AG09309 (cell line): ENCODE measurements at regions not wholly inside any gene's neighbourhood (a gene's known extent, or its start where the extent isn't known, plus 50 kb on each side); places are given as distances from the start of the nearest gene placed in this dataset.

ENCODE experiments used
- DNase-seq: peaks from one replicate; pipeline ENCODE4 v3.0.0-alpha.2; 2010; ENCODE audit warnings: low read depth
- H3K4me3 ChIP-seq: 2 replicates; pipeline ENCODE4 v1.5.1; 2011; ENCODE audit warnings: mild to moderate bottlenecking, low read depth, low read length, moderate library complexity; ENCODE audit not compliant: control insufficient read depth
- TF ChIP-seq, protein P1 (sequence below): IDR thresholded peaks from 2 replicates; pipeline ENCODE4 v1.5.1; 2011; ENCODE audit warnings: mild to moderate bottlenecking, low read depth, low read length, inconsistent platforms; ENCODE audit not compliant: insufficient read depth, control insufficient read depth; ENCODE audit errors: missing control alignments

DNA sequence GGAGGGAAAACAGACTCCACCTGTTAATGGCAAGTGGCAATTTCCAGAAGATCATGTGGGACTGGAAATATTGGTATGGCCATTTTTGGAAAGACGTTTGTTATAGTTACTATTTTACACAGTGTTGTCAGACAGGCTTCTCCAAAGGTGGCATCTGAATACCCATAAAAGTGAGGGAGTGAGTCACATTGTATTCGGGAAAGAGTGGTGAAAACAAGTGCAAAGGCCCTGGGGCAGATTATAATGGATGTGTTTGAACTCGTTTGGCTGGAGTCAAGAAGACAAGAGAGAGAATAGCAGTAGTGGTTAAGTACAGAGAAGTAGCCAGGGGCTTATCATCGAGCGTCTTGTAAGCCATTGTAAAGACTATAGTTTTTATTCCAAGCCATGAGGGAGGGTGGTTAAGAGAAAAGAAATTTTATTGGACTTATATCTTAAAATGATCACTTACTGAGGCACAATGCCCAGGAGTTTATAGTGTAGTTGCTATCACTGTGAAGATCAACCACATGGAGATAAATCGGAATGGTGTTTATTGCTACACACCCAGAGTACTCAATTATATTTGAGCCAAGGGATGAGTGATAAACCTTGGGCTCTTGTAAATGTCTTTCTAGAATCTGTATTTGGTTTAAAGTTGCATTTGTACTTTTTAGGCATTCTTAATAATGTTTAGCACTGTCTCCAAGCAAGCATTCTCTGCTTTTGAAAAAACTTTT lies 212.8 kb upstream of the KBTBD8 start:
- H3K4me3 ChIP-seq: no peak overlapping the region
- DNase-seq: no peak
- TF ChIP-seq, protein P1, sequence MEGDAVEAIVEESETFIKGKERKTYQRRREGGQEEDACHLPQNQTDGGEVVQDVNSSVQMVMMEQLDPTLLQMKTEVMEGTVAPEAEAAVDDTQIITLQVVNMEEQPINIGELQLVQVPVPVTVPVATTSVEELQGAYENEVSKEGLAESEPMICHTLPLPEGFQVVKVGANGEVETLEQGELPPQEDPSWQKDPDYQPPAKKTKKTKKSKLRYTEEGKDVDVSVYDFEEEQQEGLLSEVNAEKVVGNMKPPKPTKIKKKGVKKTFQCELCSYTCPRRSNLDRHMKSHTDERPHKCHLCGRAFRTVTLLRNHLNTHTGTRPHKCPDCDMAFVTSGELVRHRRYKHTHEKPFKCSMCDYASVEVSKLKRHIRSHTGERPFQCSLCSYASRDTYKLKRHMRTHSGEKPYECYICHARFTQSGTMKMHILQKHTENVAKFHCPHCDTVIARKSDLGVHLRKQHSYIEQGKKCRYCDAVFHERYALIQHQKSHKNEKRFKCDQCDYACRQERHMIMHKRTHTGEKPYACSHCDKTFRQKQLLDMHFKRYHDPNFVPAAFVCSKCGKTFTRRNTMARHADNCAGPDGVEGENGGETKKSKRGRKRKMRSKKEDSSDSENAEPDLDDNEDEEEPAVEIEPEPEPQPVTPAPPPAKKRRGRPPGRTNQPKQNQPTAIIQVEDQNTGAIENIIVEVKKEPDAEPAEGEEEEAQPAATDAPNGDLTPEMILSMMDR: no peak

DNA sequence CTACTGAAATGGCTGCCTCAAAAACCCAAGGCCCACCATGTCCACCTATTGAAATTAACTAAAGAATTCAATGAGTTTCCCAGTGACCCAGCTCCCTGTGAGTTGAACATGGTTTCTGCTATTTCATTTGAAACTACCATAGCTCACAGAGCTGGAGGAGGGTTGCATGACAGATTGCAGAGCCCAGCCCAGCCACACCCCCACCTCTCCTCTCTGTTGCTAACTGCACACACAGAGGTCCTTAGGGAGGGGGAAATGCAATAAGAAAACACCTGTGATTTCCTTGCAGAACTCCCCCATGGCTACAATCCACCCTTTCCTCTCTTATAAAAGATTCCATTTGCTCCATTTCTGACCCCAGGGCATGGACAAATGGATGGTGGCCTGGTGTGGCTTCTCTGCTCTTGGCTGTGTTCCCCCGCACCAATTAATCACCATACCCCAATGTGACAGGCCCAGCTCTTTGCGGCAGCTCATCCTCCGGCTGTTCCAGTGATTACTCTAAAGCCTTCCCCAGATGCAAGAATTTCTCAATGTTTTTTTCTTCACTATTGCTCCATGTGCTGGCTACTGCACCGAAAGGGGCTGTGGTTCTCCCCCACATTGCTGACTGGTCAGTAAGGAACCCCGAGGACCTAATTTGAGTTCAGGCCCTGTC lies 208.4 kb upstream of the KBTBD8 start:
- TF ChIP-seq, protein P1: no peak
- no peak overlapping the region for H3K4me3 ChIP-seq
- DNase-seq: no peak

DNA sequence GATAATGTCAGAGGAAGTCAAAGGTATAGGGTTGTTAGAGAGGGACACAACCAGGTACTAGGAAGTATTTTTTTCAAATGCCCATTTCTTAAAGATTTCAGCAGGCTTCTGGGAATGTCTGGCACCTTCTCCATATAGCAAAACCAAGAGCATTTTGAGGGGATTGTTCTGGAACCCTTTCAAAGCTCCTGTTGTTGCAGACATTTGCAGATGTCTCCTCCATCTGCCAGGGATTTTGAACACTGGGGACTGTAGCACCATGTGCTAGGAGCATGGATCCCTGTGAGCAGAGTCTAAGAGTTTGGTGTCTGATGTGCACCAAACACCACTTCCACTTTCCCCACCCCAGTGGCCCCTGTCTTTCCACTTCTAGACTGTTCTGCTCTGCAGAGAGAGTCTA lies 206.0 kb upstream of the KBTBD8 start:
- no peak for DNase-seq
- no peak overlapping the region for H3K4me3 ChIP-seq
- TF ChIP-seq, protein P1: no peak

DNA sequence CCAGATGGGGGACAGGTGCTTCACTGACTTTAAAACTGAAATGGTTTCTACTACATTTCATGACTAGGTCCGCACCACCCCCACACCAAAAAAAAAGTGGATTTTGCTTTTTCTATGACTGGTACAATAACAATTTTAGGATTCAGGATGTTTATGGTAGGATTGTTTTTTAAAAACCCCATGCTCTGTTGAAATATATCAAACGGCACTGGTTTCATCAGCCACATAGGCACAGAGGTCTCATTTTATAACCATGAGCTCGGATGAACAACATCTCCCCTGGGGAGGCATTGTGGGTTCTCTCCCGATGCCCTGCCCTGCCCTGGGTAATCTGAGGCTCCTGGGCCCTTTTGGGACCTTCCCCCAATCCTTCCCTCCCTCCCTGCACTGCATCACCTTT lies 202.7 kb upstream of the KBTBD8 start:
- TF ChIP-seq, protein P1: no peak
- peak; percentile 16 for DNase-seq
- H3K4me3 ChIP-seq: no peak overlapping the region

DNA sequence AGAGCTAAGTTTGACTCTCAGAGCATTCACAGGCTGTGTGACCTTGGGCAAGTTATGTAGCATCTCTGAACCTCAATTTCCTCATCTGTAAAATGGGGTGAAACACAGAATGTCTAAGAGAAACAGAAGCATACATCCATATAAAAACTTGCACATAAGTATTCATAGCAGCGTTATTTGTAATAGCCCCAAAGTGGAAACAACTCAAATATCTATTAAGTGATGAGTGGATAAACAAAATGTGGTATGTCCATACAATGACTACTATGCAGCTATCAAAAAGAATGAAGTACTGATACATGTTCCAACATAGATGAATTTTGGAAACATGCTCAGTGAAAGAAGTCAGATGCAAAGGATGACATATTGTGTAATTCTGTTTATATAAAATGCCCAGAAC lies 201.8 kb upstream of the KBTBD8 start:
- DNase-seq: no peak

DNA sequence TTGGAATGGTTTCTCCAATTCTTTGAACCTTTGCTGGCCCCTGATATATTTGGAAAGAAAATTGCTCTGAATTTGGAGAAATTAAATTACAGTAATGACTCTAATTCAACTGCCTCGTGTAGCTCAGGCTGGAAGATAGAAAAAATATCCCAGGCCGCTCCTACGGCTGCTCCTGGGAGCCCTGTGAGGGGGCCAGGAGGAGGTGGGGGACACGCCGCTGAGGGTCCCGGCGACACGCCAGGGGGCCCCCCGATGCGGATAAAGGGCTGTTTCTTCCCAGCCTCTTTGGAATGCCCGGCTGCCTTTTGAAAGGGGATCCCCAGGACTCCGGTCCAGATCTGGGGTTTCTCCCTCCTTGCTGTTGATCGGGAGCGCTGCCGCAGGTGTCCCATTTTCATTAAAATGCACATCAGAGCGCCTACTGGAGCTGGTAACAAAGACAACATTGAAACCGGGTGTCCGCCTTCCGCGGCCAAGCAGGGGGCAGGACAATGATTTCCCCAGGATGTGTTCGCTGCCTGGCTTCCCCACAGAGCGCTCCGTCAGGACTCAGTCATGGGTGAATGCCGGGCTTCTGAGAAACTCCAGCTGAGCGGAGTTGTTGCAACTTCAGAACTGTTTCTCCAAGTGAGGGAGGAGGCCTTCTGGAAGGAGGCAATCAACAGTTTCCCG lies 200.1 kb upstream of the KBTBD8 start:
- TF ChIP-seq, protein P1: no peak
- peak overlapping the region; percentile 20; the same call in 1 of the 2 replicates for H3K4me3 ChIP-seq
- DNase-seq: no peak

More for the DNA sequence above, 201.8 kb upstream of the KBTBD8 start:
- TF ChIP-seq, protein P1: no peak
- H3K4me3 ChIP-seq: no peak overlapping the region
